K562 (cell line): ENCODE measurements at regions not wholly inside any gene's neighbourhood (a gene's known extent, or its start where the extent isn't known, plus 50 kb on each side); places are given as distances from the start of the nearest gene placed in this dataset.

ENCODE experiments used
- ATAC-seq: fragments of 200-7000 bp; cut with Tn5 transposase; 3 replicates; pipeline ENCODE4 v1.9.1; 2020; ENCODE audit warnings: moderate library complexity
- BruUV-seq: library from RNA; stranded (reverse); fragments of 400-500 nt; replicated peaks from 2 replicates; lab custom pipeline; 2021; lab: Mats Ljungman, UMichigan
- CTCF ChIA-PET: fragments of 300-600 bp; formaldehyde crosslinking; extraction: SDS; loops from one replicate; lab custom pipeline; 2021; ENCODE audit warnings: low intra/inter-chr PET ratio; lab: Yijun Ruan, JAX
- POLR2A ChIA-PET: fragments of 300-600, 350-650 bp; sonication (Branson Sonifier 250); formaldehyde crosslinking; extraction: SDS; loops from one replicate; lab custom pipeline; 2021; ENCODE audit warnings: antibody characterized with exemption, inconsistent platforms; lab: Yijun Ruan, JAX
- DNase-seq, 4 experiments: peaks; one replicate each; pipeline versions ENCODE4 v3.0.0 to v3.0.0-alpha.2; 2011 to 2018; ENCODE audit warnings: low spot score in 3 of 4, mixed read lengths in 3 of 4; ENCODE audit errors: extremely low read depth in 1 of 4
- FAIRE-seq: peaks from 2 replicates; lab custom pipeline; 2011; peaks lifted over from hg19 to GRCh38; lab: Jason Lieb, UNC
- H2AFZ ChIP-seq: 2 replicates; pipeline ENCODE4 v1.6.0; 2011; ENCODE audit warnings: low read depth, low read length, control low read depth, inconsistent platforms
- H3K27ac ChIP-seq: fragments of 200-600 bp; 3 replicates; pipeline ENCODE4 v1.8.0; 2011; ENCODE audit warnings: low read depth, mild to moderate bottlenecking, control low read depth, inconsistent platforms, low read length, moderate library complexity, mixed read lengths; ENCODE audit errors: extremely low read depth
- H3K27me3 ChIP-seq, 2 experiments: fragments of 300-600 bp in 1 of 2; 2 replicates in 1 of 2; 3 replicates in 1 of 2; pipeline versions ENCODE4 v1.6.0 to v1.8.0; 2011; ENCODE audit warnings: inconsistent platforms in 2 of 2, low read length in 2 of 2, mild to moderate bottlenecking in 1 of 2, mixed read lengths in 1 of 2, moderate library complexity in 1 of 2; ENCODE audit not compliant: control insufficient read depth in 2 of 2, insufficient read depth in 2 of 2
- H3K36me3 ChIP-seq: fragments of 300-600 bp; 3 replicates; pipeline ENCODE4 v1.8.0; 2011; ENCODE audit warnings: mild to moderate bottlenecking, low read length, inconsistent platforms; ENCODE audit not compliant: control insufficient read depth, insufficient read depth
- H3K4me1 ChIP-seq, 2 experiments: fragments of 200-600 bp in 1 of 2; replicated peaks in 1 of 2; 2 replicates in 1 of 2; 3 replicates in 1 of 2; pipeline versions ENCODE4 v1.5.1 to v1.8.0; 2011; ENCODE audit warnings: inconsistent platforms in 2 of 2, low read length in 2 of 2, mild to moderate bottlenecking in 1 of 2, mixed read lengths in 1 of 2, moderate library complexity in 1 of 2; ENCODE audit not compliant: control insufficient read depth in 2 of 2, insufficient read depth in 2 of 2
- H3K4me2 ChIP-seq: 2 replicates; pipeline ENCODE4 v1.6.1; 2011; ENCODE audit warnings: low read length, control low read depth, inconsistent platforms, mixed read lengths; ENCODE audit not compliant: insufficient read depth
- H3K4me3 ChIP-seq: fragments of 200-600 bp; sonication (generic), shearing (Covaris generic); 2 replicates; pipeline ENCODE4 v1.5.1; 2016; ENCODE audit warnings: control low read depth, inconsistent platforms
- H3K79me2 ChIP-seq: fragments of 200-600 bp; 3 replicates; pipeline ENCODE4 v1.8.0; 2011; ENCODE audit warnings: low read length, inconsistent platforms; ENCODE audit not compliant: control insufficient read depth, insufficient read depth
- H3K9ac ChIP-seq, 2 experiments: 2 replicates each; pipeline versions ENCODE4 v1.6.0 to v1.6.1; 2011; ENCODE audit warnings: low read depth in 2 of 2, low read length in 2 of 2, control low read depth in 1 of 2, inconsistent platforms in 1 of 2, mild to moderate bottlenecking in 1 of 2, mixed read lengths in 1 of 2; ENCODE audit not compliant: insufficient read depth in 1 of 2
- H3K9me1 ChIP-seq: one replicate; pipeline ENCODE4 v1.6.0; 2011; ENCODE audit warnings: inconsistent platforms, mild to moderate bottlenecking, low read length, moderate library complexity; ENCODE audit not compliant: control insufficient read depth, insufficient read depth
- H3K9me3 ChIP-seq: replicated peaks from 2 replicates; pipeline ENCODE4 v1.5.1; 2011; ENCODE audit warnings: low read depth, low read length, inconsistent platforms; ENCODE audit not compliant: control insufficient read depth, insufficient read depth
- H4K20me1 ChIP-seq: replicated peaks from 2 replicates; pipeline ENCODE4 v1.6.1; 2011; ENCODE audit warnings: low read length, inconsistent platforms, mixed read lengths; ENCODE audit not compliant: control insufficient read depth, insufficient read depth
- CBFB ChIP-seq: sonication (generic); formaldehyde crosslinking; IDR thresholded peaks from 2 replicates; pipeline ENCODE4 v1.4.0; 2020; ENCODE audit warnings: mild to moderate bottlenecking, missing genetic modification reagents
- KDM1A ChIP-seq, 2 experiments: fragments of 450-650 bp; IDR thresholded peaks; 2 replicates each; pipeline ENCODE4 v1.6.1; 2016; ENCODE audit warnings: mild to moderate bottlenecking in 2 of 2
- MCM3 ChIP-seq: fragments of 450-650 bp; IDR thresholded peaks from 2 replicates; pipeline ENCODE4 v1.6.1; 2016
- NCOA1 ChIP-seq: fragments of 450-650 bp; IDR thresholded peaks from 2 replicates; pipeline ENCODE4 v1.6.1; 2016; ENCODE audit warnings: low read depth
- POLR2AphosphoS5 ChIP-seq: IDR thresholded peaks from 2 replicates; pipeline ENCODE4 v1.6.1; 2011; ENCODE audit warnings: mild to moderate bottlenecking, low read depth, low read length, moderate library complexity; ENCODE audit not compliant: control insufficient read depth, insufficient read depth
- STAT5A ChIP-seq: IDR thresholded peaks from 2 replicates; pipeline ENCODE4 v1.6.1; 2012; ENCODE audit warnings: low read length, inconsistent platforms, borderline replicate concordance
- STAT5B ChIP-seq: fragments of 250-450 bp; sonication (Bioruptor Pico); IDR thresholded peaks from 2 replicates; pipeline ENCODE4 v1.8.0; 2021; ENCODE audit warnings: mild to moderate bottlenecking, inconsistent platforms
- TARDBP ChIP-seq: fragments of 450-650 bp; IDR thresholded peaks from 2 replicates; pipeline ENCODE4 v1.6.1; 2016
- TGIF2 ChIP-seq: sonication (generic); formaldehyde crosslinking; IDR thresholded peaks from 2 replicates; pipeline ENCODE4 v1.8.1; 2022; ENCODE audit warnings: mild to moderate bottlenecking, missing genetic modification reagents, moderate library complexity
- ZNF197 ChIP-seq: fragments of 200-800 bp; sonication (Bioruptor generic); IDR thresholded peaks from 2 replicates; pipeline ENCODE4 v1.6.1; 2016; ENCODE audit warnings: low read depth, missing genetic modification characterization, missing compliant biosample characterization
- ZNF41 ChIP-seq: fragments of 250-450 bp; sonication (Bioruptor Pico); conservative IDR thresholded peaks from 2 replicates; pipeline ENCODE4 v1.4.0; 2020; ENCODE audit warnings: mild to moderate bottlenecking
- ZNF696 ChIP-seq: fragments of 250-450 bp; sonication (Bioruptor Pico); conservative IDR thresholded peaks from 2 replicates; pipeline ENCODE4 v1.4.0; 2020; ENCODE audit warnings: mild to moderate bottlenecking, moderate library complexity
- ZNF76 ChIP-seq: fragments of 250-450 bp; sonication (Bioruptor Pico); IDR thresholded peaks from 2 replicates; pipeline ENCODE4 v1.4.0; 2020; ENCODE audit warnings: mild to moderate bottlenecking, moderate library complexity, borderline replicate concordance
- WGBS: fragments of 100-300 bp; shearing (Covaris generic); methylation state at CpG from one replicate; pipeline ENCODE4 v1.1.6; 2016; ENCODE audit warnings: low coverage, mixed read lengths; ENCODE audit not compliant: insufficient coverage; ENCODE audit errors: missing lambda C conversion rate; 5-methylcytosine and 5-hydroxymethylcytosine counted together
- in situ Hi-C: fragments of 300-500 bp; cut with MboI; formaldehyde crosslinking; loops from 4 replicates; pipeline ENCODE4 v1.15.0; 2018; ENCODE audit warnings: inconsistent platforms, mixed read lengths
- intact Hi-C: fragments of 100-400 bp; cut with micrococcal nuclease; formaldehyde crosslinking; loops from 2 replicates; pipeline ENCODE4 v1.14.2; 2022
- TF ChIP-seq, protein P1 (sequence below): sonication (generic); formaldehyde crosslinking; IDR thresholded peaks from 2 replicates; pipeline ENCODE4 v1.8.0; 2022; ENCODE audit warnings: missing genetic modification reagents, mild to moderate bottlenecking, moderate library complexity, borderline replicate concordance
- TF ChIP-seq, protein P2 (sequence below): fragments of 450-650 bp; conservative IDR thresholded peaks from 2 replicates; pipeline ENCODE4 v1.6.1; 2016; ENCODE audit warnings: missing genetic modification characterization, low read depth, mild to moderate bottlenecking, control low read depth, missing compliant biosample characterization

DNA sequence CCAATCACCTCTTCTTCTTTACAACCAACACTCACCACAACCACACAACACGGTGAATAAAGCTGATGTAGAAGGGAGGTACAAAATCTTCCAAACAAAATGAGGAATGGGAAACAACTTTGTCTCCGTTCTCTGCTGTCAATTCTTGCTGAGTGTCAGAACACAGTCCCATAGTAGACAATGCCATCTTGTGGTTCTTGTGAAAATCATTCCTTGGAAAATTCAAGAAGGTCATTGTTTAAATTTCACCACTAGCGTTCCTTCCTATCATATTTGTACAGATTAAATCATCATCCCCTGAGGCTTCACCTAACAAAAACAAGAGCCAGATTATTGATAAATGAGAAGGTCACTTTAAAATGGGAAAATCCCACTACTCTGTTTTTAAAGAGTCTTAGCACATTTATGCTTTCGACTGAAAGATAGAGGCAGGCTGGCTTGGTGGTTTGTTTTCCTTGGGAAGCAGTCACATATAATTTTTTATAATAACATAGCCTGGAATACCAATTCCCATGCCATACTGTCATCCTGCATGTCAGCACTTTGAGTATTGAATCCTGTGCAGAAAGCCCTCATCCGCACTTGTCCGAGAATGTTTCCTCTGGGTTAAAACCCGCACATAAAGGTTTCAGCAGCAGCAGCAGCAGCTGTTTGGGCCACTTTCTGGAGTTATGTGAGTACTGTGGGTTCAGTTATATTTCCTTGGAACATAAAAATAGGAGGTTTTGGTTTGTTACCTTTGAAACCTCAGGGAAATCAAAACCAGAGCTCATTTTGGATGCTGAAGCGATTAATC is 395.0 kb upstream of the SMARCA2 start:
- no peaks in the 10 kb centered on the region for H3K9me1 ChIP-seq
- no peaks in the 10 kb centered on the region for H3K79me2 ChIP-seq
- 4% methylated on average over 8 of the region's 8 CpGs for WGBS
- FAIRE-seq (no peak), DNase-seq (no peak), ATAC-seq (no peak)
- H3K4me1 ChIP-seq, result no peaks in the 10 kb centered on the region
- TF ChIP-seq STAT5B (CRISPR knock-in tag), result no peak
- TF ChIP-seq TGIF2 (CRISPR knock-in tag), result no peak
- TF ChIP-seq ZNF41 (CRISPR knock-in tag), result no peak
- H3K36me3 ChIP-seq, result no peaks in the 10 kb centered on the region
- no peak overlapping the region for H3K4me3 ChIP-seq
- in situ Hi-C loops (no loop called here), intact Hi-C loops (no loop called here)
- H3K4me2 ChIP-seq, result no peak overlapping the region
- no peaks in the 10 kb centered on the region for H3K27me3 ChIP-seq
- no peaks in the 10 kb centered on the region for H3K9me3 ChIP-seq
- no peak overlapping the region for H2AFZ ChIP-seq
- ChIA-PET POLR2A (no interaction called here), CTCF (no interaction called here)
- BruUV-seq, result no TSS peak
- no peak overlapping the region for H3K27ac ChIP-seq
- H3K9ac ChIP-seq, result no peak overlapping the region
- no peaks in the 10 kb centered on the region for H4K20me1 ChIP-seq

DNA sequence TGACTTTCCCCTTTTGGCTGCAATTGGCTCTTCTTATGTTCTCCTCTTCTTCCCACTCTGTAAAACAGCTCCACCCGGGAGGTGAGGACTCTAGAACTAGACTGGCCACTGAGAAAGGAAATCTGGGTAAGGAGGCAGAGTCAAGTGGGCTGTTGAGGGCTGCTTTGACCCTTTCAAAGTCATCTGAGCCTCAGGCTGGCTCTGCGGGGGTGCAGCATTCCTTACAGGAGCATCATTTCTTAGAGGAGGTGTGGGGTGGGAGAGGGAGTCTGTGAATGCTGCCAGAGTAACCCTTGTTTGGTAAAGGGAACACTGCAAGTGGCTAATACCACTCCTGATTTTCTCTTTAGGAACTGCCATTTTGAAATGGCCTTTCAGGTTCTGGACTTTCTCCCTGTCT is 377.7 kb upstream of the SMARCA2 start:
- CTCF ChIA-PET, result no interaction called here
- no peaks in the 10 kb centered on the region for H3K36me3 ChIP-seq
- BruUV-seq, result no TSS peak
- H3K9ac ChIP-seq, result no peak overlapping the region
- no peaks in the 10 kb centered on the region for H4K20me1 ChIP-seq
- intact Hi-C loops, result no loop called here
- no peak for DNase-seq
- in situ Hi-C loops, result no loop called here
- POLR2A ChIA-PET, result interaction anchor here (0.8 kb wide), 1 partner anchor 22 kb away, joined by 3 read pairs; no protein-coding TSS in a partner anchor
- H3K27me3 ChIP-seq, result no peaks in the 10 kb centered on the region
- no peak overlapping the region for H3K27ac ChIP-seq
- H3K4me2 ChIP-seq, result no peak overlapping the region
- H3K79me2 ChIP-seq, result no peaks in the 10 kb centered on the region
- H3K9me3 ChIP-seq, result no peaks in the 10 kb centered on the region
- H2AFZ ChIP-seq, result no peak overlapping the region
- FAIRE-seq, result no peak
- ATAC-seq, result no peak
- no peaks in the 10 kb centered on the region for H3K9me1 ChIP-seq
- H3K4me1 ChIP-seq, result no peaks in the 10 kb centered on the region
- no peak overlapping the region for H3K4me3 ChIP-seq
- 0% methylated on average over 2 of the region's 2 CpGs for WGBS
- TF ChIP-seq, protein P1, sequence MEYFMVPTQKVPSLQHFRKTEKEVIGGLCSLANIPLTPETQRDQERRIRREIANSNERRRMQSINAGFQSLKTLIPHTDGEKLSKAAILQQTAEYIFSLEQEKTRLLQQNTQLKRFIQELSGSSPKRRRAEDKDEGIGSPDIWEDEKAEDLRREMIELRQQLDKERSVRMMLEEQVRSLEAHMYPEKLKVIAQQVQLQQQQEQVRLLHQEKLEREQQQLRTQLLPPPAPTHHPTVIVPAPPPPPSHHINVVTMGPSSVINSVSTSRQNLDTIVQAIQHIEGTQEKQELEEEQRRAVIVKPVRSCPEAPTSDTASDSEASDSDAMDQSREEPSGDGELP (CRISPR knock-in tag), result no peak
- TF ChIP-seq TARDBP (no peak), MCM3 (no peak), KDM1A (IDR thresholded peaks at IDR 0.05) (no peak), ZNF696 (no peak), ZNF76 (no peak), NCOA1 (no peak), POLR2AphosphoS5 (no peak), STAT5A (no peak), CBFB (CRISPR knock-in tag) (no peak), ZNF197 (no peak)
- TF ChIP-seq, protein P2, sequence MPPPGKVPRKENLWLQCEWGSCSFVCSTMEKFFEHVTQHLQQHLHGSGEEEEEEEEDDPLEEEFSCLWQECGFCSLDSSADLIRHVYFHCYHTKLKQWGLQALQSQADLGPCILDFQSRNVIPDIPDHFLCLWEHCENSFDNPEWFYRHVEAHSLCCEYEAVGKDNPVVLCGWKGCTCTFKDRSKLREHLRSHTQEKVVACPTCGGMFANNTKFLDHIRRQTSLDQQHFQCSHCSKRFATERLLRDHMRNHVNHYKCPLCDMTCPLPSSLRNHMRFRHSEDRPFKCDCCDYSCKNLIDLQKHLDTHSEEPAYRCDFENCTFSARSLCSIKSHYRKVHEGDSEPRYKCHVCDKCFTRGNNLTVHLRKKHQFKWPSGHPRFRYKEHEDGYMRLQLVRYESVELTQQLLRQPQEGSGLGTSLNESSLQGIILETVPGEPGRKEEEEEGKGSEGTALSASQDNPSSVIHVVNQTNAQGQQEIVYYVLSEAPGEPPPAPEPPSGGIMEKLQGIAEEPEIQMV, result no peak
